ES-I3 (cell line): ENCODE measurements at regions not wholly inside any gene's neighbourhood (a gene's known extent, or its start where the extent isn't known, plus 50 kb on each side); places are given as distances from the start of the nearest gene placed in this dataset.
"Not testable (repeated sequence)": the region's sequence is repeated elsewhere in the genome, so short reads cannot be mapped to it uniquely, and the experiment has no call there.

ENCODE experiments used
- H3K36me3 ChIP-seq: 2 replicates; pipeline ENCODE4 v1.6.1; 2013; ENCODE audit warnings: mild to moderate bottlenecking, low read length, control low read depth, moderate library complexity; ENCODE audit not compliant: insufficient read depth
- H3K4me1 ChIP-seq: 2 replicates; pipeline ENCODE4 v1.6.1; 2013; ENCODE audit warnings: mild to moderate bottlenecking, control low read depth, low read length; ENCODE audit not compliant: insufficient read depth
- H3K9ac ChIP-seq: 2 replicates; pipeline ENCODE4 v1.6.1; 2013; ENCODE audit warnings: low read depth, mild to moderate bottlenecking, low read length, moderate library complexity
- H3K9me3 ChIP-seq: 2 replicates; pipeline ENCODE4 v1.6.1; 2013; ENCODE audit warnings: mild to moderate bottlenecking, low read length, moderate library complexity; ENCODE audit not compliant: control insufficient read depth, insufficient read depth

DNA sequence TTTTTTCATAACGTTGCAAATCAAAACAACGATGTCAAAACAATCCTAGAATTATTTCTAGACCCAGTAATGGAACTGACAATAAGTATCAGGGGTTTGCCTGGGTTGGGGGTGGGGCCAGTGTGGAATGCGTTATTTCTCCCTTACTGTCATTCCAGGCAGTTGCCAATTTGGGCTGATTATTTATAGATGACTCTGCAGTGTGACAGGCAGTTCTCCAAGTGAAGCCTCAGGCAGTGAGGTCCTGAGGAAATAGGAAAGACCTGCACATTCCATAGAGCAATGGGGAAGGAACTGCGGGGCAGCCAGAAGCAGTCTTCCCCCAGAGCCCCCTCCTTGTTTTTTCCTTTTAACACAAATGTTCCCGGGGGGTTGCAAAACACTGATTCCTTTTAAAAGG is 179.0 kb downstream of the YTHDC2 start:
- Histone ChIP-seq H3K4me1 (peaks cover 4% of the 10 kb centered on the region; the same call in 1 of the 2 replicates), H3K9me3 (no peaks in the 10 kb centered on the region), H3K36me3 (no peaks in the 10 kb centered on the region), H3K9ac (peak overlapping the region; percentile 19; the same call in 1 of the 2 replicates)

DNA sequence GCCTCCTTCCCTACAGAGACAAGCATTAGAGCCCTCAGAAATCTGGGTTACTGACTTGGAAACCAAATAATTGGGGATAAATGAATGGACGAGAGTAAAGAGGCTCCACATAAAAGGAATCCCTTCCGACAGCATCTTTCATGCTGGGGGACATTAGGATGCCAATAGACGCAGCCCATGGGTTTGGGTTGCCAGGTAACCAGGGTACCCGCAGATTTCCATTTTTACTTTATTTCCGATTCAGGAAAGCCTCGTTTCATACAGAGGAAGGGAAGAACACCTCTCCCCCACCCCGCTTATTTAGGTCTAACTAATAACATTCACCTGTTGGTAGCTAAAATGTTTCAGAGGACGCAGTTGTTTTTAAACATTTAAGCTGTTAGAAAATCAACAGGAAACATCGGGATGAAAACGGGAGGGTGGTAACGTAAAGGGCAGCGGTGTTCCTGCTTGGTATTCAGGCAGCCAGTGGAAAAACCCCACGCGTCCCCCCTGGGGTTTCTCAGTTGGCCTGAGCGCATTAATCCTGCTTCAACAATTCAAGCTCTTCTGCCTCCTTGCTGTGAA is 179.5 kb downstream of the YTHDC2 start:
- Histone ChIP-seq H3K9me3 (no peaks in the 10 kb centered on the region), H3K36me3 (no peaks in the 10 kb centered on the region), H3K4me1 (peaks cover 4% of the 10 kb centered on the region; the same call in 1 of the 2 replicates), H3K9ac (peak overlapping the region; percentile 19; the same call in 1 of the 2 replicates)

DNA sequence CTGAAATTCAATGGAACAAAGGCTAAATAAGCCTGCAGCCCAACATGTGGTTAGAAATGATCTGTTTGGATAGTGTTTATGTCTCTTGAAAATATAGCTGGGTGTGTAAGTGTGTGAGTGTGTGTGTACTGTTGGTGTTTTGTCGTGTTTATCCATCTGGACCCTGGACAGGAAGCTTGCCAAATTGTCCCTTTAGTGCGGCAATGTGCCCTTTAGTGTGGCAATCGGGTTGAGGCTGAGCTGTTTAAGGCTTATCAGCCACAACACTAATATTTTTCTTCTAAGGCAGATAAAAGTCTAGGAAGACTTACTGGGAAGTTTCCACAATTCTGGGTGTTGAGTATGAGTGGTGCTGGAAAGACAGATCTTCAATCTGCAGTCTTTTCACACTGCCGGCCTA is 180.2 kb downstream of the YTHDC2 start:
- Histone ChIP-seq H3K9ac (no peak overlapping the region), H3K9me3 (no peaks in the 10 kb centered on the region), H3K4me1 (peaks cover 4% of the 10 kb centered on the region; the same call in 1 of the 2 replicates), H3K36me3 (no peaks in the 10 kb centered on the region)

DNA sequence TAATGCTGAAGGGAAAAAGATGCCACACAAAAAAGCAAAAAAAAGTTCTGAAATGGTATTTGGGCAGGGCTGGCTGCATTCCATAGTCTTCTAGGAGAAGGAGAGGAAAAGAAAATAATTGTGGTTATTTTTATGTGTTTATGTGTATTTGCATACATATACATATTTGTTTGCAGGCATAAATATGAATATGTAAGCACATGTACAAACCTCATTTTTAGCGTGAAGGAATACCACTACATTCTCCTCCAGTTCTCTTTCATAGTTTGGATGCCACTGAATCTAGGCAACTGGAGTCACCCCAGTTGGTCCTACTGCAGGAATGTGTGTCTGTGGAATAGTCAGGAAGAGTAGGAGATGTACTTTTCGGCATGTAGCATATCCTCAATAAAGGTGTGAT is 181.1 kb downstream of the YTHDC2 start:
- peaks cover 4% of the 10 kb centered on the region; the same call in 1 of the 2 replicates for H3K4me1 ChIP-seq
- H3K9me3 ChIP-seq = no peaks in the 10 kb centered on the region
- no peak overlapping the region for H3K9ac ChIP-seq
- H3K36me3 ChIP-seq = no peaks in the 10 kb centered on the region

GRCh38 chr5:113703266-113703665 is 189.8 kb downstream of the YTHDC2 start:
- no peak overlapping the region for H3K9ac ChIP-seq
- H3K36me3 ChIP-seq = no peaks in the 10 kb centered on the region
- H3K4me1 ChIP-seq = no peaks in the 10 kb centered on the region
- H3K9me3 ChIP-seq = peaks cover 4% of the 10 kb centered on the region

DNA sequence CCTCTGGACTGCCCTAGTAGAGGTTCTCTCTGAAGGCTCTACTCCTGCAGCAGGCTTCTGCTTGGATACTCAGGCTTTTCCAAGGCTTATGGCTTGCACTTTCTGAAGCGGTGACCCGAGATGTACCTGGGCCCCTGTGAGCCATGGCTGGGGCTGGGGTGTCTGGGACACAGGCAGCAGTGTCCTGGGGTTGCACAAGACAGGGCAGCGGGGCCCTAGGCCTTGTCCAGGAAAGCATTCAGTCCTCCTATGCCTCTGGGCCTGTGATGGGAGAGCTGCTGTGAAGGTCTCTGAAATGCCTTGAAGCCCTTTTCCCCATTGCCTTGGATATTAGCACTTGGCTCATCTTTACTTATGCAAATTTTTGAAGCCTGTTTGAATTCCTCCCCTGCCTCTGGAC is 192.2 kb downstream of the YTHDC2 start:
- Histone ChIP-seq H3K4me1 (no peaks in the 10 kb centered on the region), H3K9ac (no peak overlapping the region), H3K9me3 (peaks cover 4% of the 10 kb centered on the region), H3K36me3 (no peaks in the 10 kb centered on the region)

DNA sequence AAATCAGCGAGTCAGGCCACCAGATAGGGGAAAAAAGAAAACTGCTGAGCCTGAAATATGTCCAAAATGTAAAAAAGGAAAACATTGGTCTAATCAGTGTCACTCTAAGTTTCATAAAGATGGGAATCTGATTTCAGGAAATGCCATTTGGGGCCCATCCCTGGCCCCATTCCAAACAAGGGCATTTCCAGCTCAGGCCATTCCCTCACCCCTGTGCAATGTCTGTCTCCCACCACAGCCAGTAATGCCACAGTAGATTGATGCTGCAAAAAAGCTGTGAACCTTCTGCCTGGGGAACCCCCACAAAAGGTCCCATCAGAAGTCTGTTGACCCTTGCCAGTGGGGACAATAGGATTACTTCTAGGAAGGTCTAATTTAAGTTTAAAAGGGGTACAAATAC is 199.6 kb downstream of the YTHDC2 start:
- Histone ChIP-seq H3K9me3 (peaks cover 7% of the 10 kb centered on the region; the same call in 1 of the 2 replicates), H3K9ac (no peak overlapping the region), H3K4me1 (no peaks in the 10 kb centered on the region), H3K36me3 (no peaks in the 10 kb centered on the region)

DNA sequence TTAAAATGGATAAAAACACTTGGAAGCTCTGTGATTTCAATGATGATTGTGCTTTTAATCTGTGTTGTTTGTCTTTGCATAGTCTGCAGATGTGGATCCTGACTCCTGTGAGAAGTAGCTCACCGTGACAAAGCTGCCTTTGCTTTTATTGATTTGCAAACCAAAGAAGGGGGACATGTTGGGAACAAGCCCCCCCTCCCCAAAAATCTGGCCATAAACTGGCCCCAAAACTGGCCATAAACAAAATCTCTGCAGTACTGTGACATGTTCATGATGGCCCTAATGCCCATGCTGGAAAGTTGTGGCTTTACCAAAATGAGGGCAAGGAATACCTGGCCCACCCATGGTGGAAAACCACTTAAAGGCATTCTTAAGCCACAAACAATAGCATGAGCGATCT is 202.4 kb downstream of the YTHDC2 start:
- H3K4me1 ChIP-seq, H3K9ac ChIP-seq, H3K9me3 ChIP-seq, H3K36me3 ChIP-seq: not testable (repeated sequence)

DNA sequence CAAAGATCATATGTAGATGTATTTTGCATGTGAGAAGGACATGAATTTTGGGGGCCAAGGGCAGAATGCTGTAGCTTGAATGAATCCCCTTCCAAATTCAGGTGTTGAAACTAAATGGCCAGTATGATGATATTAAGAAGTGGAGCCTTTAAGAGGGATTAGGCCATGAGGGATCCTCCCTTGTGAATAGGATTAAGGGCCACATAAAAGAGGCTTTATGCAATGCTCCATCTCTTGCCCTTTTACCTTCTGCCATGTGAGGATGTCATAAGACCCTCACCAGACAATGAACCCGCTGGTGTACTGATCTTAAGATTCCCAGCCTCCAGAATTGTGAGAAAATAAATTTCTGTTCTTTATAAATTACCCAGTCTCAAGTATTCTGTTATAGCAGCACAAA is 206.1 kb downstream of the YTHDC2 start:
- H3K9ac ChIP-seq = no peak overlapping the region
- no peaks in the 10 kb centered on the region for H3K36me3 ChIP-seq
- H3K9me3 ChIP-seq = peaks cover 7% of the 10 kb centered on the region; the same call in 1 of the 2 replicates
- no peaks in the 10 kb centered on the region for H3K4me1 ChIP-seq

DNA sequence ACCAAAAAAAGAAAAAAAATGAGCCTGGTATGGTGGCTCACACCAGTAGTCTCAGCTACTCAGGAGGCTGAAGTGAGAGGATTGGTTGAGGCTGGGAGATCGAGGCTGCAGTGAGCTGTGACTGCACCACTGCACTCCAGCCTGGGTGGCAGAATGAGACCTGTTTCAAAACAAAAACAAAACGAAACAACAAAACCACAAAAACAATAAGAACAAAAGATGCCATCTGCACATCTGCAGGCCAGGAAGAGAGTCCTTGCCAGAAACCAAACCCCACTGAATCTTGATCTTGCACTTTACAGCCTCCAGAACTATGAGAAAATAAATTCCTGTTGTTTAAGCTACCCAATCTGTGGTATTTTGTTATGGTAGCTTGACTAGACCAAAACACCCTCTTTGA is 207.7 kb downstream of the YTHDC2 start:
- Histone ChIP-seq H3K9me3 (peaks cover 7% of the 10 kb centered on the region; the same call in 1 of the 2 replicates), H3K9ac (no peak overlapping the region), H3K4me1 (no peaks in the 10 kb centered on the region), H3K36me3 (no peaks in the 10 kb centered on the region)

DNA sequence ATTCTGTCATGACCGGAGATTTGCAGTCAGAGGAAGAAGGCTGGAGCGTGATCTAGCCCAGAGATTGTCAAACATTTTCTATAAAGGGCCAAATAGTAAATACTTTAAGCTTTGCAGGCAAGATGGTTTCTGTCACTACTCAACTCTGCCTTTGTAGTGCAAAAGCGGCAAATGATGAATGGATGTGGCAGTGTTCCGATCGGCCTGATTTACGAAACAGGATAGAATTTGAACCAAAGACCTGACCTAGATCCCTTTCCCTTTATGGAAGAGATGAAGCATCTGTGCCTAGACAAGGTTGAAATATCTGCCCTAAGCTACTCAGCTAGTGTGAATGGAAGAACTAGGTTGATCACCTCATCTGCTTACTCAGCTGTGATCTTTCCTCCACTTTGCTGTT is 209.5 kb downstream of the YTHDC2 start:
- no peak overlapping the region for H3K9ac ChIP-seq
- no peaks in the 10 kb centered on the region for H3K9me3 ChIP-seq
- H3K36me3 ChIP-seq = no peaks in the 10 kb centered on the region
- no peaks in the 10 kb centered on the region for H3K4me1 ChIP-seq

GRCh38 chr5:113735751-113736150 is 222.3 kb downstream of the YTHDC2 start:
- no peaks in the 10 kb centered on the region for H3K4me1 ChIP-seq
- no peaks in the 10 kb centered on the region for H3K36me3 ChIP-seq
- H3K9me3 ChIP-seq = no peaks in the 10 kb centered on the region
- H3K9ac ChIP-seq = no peak overlapping the region

DNA sequence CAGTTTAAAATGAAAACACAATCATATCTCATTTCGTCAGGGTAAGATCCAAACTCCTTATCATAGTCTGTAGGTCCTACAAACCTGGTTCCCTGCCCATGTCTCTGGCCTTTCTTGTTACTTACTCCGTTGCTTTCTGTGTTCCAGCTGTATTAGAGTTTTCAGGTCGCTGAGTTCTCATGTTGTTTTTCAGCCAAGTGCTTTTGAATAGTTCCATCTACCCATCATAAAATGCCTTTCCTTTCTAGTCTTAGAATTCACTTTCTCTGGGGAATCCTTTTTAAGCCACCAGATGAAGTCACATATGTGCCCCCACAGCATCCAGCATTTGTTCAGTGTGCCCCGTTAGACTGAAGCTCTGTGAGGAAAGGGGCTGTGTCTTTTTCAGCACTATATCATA is 228.7 kb downstream of the YTHDC2 start:
- Histone ChIP-seq H3K4me1 (no peaks in the 10 kb centered on the region), H3K9me3 (no peaks in the 10 kb centered on the region), H3K9ac (no peak overlapping the region), H3K36me3 (no peaks in the 10 kb centered on the region)

DNA sequence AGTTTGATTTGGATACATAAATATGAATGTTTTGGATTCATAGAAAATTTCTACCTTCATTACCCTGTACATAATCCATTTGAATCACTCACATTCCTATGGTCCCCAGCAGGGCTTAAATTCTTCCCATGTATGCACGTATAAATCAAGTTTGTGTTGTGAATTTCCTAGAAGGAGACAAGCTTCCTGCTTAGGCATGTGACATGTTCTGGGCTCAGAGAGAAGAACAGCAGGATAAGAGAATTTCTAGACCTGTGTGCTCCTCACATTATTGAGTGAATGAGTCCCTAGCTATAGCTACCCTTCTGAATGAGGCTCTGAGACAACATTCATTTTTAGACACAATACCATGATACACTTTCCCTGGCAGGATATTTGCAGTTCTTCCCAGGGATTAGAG is 229.1 kb downstream of the YTHDC2 start:
- no peaks in the 10 kb centered on the region for H3K4me1 ChIP-seq
- H3K9me3 ChIP-seq = no peaks in the 10 kb centered on the region
- no peaks in the 10 kb centered on the region for H3K36me3 ChIP-seq
- H3K9ac ChIP-seq = no peak overlapping the region

DNA sequence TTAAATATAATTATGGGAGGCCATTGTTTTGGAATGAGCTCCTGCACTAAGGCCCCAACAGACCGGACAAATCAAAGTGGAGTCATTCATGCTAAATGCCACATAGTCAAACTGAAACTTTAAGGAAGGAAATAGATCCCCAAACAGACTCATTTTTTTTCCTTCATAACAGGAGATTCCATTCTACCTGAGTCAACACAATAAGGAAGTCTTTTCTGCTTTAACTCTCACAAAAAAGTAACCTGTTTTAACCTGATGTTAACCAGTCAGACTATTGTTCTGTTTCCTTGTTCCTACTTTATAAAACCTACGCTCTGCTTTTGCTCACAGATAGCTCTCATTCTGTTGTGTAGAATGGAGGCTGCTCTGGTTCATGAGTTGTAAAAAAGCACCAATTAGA is 234.9 kb downstream of the YTHDC2 start:
- Histone ChIP-seq H3K36me3 (no peaks in the 10 kb centered on the region), H3K4me1 (no peaks in the 10 kb centered on the region), H3K9me3 (peaks cover 4% of the 10 kb centered on the region; the same call in 1 of the 2 replicates), H3K9ac (no peak overlapping the region)

- H3K36me3 ChIP-seq = no peaks in the 10 kb centered on the region
- no peak overlapping the region for H3K9ac ChIP-seq
- H3K4me1 ChIP-seq = no peaks in the 10 kb centered on the region
- peaks cover 4% of the 10 kb centered on the region; the same call in 1 of the 2 replicates for H3K9me3 ChIP-seq
These were observed 235.8 kb downstream of the YTHDC2 start for GRCh38 chr5:113749334-113749733.
